NB4 (cell line): ENCODE measurements at regions not wholly inside any gene's neighbourhood (a gene's known extent, or its start where the extent isn't known, plus 50 kb on each side); places are given as distances from the start of the nearest gene placed in this dataset.

Experiments used
- DNase-seq: peaks from one replicate; pipeline ENCODE4 v3.0.0; 2010; ENCODE audit warnings: low read depth
- H3K4me3 ChIP-seq: one replicate; pipeline ENCODE4 v1.5.1; 2011; ENCODE audit warnings: mild to moderate bottlenecking, low read depth, low read length, moderate library complexity
- MYC ChIP-seq: IDR thresholded peaks from 2 replicates; pipeline ENCODE4 v1.6.1; 2011; ENCODE audit warnings: low read depth, low read length
- POLR2A ChIP-seq: IDR thresholded peaks from 2 replicates; pipeline ENCODE4 v1.6.1; 2011; ENCODE audit warnings: mild to moderate bottlenecking; ENCODE audit not compliant: insufficient read length; ENCODE audit errors: extremely low read depth
- TF ChIP-seq, protein P1 (sequence below): IDR thresholded peaks from 2 replicates; pipeline ENCODE4 v1.6.1; 2011; ENCODE audit warnings: low read depth, low read length
- TF ChIP-seq, protein P2 (sequence below): IDR thresholded peaks from one replicate; pipeline ENCODE4 v1.5.1; 2012; ENCODE audit warnings: low read depth, low read length

DNA sequence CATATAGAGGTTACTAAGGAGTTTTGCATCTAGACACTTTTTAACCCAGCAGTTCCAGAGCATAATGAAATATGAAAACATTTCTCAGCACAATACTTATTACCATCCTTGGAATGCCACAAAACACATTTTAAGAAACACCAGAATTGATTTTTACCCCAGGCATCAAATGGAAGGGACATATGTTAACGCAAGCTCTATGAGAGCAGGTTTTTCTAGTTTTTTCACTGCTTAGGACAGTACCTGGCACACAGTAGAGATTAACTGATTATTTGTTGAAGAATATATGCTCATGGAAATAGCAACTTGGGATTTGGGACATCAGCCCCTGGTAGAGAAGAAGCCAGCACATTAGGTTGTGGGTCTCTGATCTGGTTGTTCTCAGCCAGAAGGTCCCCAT lies 67.0 kb upstream of the ARID5B start:
- DNase-seq: no peak
- TF ChIP-seq POLR2A (no peak), MYC (no peak)
- TF ChIP-seq, protein P1, sequence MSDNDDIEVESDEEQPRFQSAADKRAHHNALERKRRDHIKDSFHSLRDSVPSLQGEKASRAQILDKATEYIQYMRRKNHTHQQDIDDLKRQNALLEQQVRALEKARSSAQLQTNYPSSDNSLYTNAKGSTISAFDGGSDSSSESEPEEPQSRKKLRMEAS: no peak
- TF ChIP-seq, protein P2, sequence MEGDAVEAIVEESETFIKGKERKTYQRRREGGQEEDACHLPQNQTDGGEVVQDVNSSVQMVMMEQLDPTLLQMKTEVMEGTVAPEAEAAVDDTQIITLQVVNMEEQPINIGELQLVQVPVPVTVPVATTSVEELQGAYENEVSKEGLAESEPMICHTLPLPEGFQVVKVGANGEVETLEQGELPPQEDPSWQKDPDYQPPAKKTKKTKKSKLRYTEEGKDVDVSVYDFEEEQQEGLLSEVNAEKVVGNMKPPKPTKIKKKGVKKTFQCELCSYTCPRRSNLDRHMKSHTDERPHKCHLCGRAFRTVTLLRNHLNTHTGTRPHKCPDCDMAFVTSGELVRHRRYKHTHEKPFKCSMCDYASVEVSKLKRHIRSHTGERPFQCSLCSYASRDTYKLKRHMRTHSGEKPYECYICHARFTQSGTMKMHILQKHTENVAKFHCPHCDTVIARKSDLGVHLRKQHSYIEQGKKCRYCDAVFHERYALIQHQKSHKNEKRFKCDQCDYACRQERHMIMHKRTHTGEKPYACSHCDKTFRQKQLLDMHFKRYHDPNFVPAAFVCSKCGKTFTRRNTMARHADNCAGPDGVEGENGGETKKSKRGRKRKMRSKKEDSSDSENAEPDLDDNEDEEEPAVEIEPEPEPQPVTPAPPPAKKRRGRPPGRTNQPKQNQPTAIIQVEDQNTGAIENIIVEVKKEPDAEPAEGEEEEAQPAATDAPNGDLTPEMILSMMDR: no peak
- H3K4me3 ChIP-seq: no peak overlapping the region

DNA sequence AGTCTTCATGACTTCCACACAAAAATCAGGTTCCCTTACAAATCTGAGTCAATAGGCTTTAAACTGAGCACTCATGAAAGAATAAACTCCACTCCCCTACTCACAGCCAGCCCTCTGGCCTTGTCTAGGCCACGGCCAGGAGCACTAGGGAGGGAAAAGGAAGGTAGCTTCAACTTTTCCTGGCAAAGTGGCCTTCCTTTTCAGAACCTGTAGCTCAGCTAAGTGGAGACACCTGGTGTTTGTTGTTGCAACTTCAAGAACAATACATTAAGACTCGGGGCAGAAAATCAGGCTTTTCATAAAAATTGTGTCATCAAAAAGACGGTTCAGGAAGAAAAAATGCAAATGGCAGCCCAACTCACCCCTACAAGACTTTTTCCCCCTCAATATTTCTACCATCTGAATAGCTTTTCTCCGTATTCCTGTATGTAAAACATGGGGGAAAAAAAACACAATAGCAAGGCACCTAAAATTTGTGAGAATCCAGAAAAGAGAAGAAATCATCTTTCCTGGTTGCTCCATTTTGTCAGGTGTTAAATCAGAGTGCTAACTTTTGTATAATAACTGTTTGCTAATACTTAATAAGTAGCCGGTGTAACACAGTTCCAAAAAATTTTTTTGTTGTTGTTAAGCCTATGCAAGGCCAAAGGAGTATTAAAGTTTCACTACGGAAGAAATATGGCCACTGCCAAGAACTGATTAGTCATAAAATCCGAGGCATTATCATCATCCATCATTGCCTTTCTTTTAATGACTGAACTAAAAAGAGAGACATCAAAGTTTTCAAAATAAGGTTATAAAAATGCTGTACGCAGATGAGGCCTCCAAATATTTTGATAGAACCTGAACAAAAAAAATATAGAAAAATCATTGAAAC lies 66.2 kb upstream of the ARID5B start:
- no peak overlapping the region for H3K4me3 ChIP-seq
- TF ChIP-seq, protein P1: no peak
- TF ChIP-seq, protein P2: peak; percentile 25
- no peak for TF ChIP-seq MYC
- no peak for TF ChIP-seq POLR2A
- DNase-seq: peak; percentile 36

DNA sequence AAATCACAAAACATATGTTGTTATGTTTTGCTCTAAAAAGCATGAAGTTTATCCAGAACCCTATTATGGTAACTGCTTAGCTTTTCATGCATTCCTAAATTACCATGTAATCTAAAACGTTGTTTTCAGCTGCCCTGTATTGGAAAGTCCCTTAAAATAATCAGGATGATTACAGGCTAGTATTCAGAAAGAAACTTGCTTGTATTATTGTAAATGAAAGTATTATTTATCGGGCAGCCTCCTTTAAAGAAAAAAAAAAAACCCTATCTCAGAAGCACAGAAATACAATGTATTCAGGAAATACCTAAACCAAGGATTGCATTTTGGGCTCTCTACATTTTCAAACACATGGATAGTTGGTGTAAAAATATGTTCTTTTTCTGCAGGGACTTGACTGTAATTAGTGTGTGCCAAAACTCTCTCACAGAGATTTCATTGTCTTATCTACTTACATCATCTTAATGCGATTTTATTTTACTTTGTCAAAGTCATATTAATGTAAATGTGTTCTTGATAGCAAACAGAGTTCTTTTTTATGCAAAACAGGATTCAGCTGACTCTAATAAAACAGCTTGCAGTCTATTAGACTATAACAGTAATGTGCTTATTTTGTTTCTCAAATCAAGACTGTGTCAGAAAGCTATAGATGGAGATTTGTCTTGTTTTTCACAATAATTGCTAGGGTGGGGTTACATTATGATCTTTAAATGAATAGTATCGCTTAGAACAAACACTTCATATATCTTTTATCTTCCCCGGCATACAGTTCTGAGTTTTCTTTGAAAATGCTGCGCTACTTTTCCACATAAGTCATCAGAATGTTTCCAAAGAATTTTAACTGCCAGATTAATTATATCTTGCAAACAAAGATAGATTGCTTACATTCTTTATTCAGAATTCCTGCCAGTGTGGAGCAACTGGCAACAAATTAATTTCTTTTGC lies 65.3 kb upstream of the ARID5B start:
- DNase-seq: no peak
- TF ChIP-seq, protein P1: no peak
- no peak for TF ChIP-seq MYC
- TF ChIP-seq, protein P2: no peak
- no peak for TF ChIP-seq POLR2A
- no peak overlapping the region for H3K4me3 ChIP-seq

DNA sequence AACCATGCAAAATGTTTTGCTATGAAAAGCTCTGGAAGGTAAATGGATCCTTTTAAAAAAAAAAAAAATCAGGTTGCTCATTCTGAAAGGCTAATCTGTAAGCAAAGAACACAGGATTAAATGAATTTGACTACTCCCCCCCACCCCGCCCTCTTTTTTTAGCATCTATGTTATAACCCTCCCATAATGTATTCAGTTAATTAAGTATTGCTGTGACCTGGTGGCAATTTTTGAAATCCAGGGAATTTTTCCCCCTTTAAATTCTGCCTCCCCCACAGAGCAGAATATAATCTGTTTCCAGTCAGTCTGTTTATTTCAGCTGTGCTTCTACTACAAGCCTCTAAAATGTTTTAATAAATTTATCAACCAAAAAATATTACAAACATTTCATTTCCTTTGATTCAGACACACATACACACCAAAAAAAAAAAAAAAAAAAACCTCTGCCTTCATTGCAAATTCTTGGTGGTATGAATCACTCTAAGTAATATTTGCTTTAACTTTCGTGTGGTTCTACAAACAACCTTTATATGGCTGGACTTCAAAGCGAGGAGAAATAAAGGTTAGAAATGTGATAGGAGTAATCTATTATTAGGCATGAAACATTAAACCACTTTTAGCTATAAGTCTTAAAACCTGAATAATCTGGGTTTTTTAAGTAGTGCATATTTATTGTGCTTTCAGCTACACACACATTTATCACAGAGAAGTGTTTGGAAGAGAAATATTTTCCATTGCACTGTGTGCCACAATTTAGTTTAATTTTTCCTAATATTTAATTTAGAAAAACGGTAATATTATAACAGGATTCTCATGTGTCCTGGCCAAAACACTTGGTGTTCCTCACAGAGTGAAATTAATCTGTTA lies 64.4 kb upstream of the ARID5B start:
- TF ChIP-seq POLR2A (no peak), MYC (no peak)
- TF ChIP-seq, protein P1: no peak
- TF ChIP-seq, protein P2: no peak
- no peak overlapping the region for H3K4me3 ChIP-seq
- no peak for DNase-seq

DNA sequence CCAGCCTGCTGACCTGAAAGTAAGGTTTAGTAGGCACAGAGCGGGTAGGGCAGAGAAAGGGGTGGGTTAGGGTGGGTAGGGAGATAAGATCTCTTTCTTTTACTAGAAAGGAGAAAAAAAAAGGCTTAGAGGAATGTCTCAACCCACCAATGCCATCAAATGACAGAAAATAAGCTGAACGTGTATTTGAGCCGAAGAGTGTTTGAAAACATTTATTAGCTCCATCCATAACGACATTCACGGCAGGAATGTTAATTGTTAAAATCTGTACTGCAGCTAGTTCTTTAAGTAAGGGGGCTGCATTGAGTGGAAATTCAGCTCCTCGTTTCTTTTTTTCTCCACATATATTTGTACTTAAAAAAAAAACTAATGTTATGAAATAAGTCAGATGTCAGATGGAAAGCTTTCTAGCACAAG lies 63.7 kb upstream of the ARID5B start:
- no peak overlapping the region for H3K4me3 ChIP-seq
- no peak for TF ChIP-seq POLR2A
- TF ChIP-seq, protein P2: no peak
- TF ChIP-seq, protein P1: no peak
- no peak for TF ChIP-seq MYC
- no peak for DNase-seq
